ENCODE measurements at regions not wholly inside any gene's neighbourhood (a gene's known extent, or its start where the extent isn't known, plus 50 kb on each side); places are given as distances from the start of the nearest gene placed in this dataset.
"Not testable (repeated sequence)": the region's sequence is repeated elsewhere in the genome, so short reads cannot be mapped to it uniquely, and the experiment has no call there.

DNA sequence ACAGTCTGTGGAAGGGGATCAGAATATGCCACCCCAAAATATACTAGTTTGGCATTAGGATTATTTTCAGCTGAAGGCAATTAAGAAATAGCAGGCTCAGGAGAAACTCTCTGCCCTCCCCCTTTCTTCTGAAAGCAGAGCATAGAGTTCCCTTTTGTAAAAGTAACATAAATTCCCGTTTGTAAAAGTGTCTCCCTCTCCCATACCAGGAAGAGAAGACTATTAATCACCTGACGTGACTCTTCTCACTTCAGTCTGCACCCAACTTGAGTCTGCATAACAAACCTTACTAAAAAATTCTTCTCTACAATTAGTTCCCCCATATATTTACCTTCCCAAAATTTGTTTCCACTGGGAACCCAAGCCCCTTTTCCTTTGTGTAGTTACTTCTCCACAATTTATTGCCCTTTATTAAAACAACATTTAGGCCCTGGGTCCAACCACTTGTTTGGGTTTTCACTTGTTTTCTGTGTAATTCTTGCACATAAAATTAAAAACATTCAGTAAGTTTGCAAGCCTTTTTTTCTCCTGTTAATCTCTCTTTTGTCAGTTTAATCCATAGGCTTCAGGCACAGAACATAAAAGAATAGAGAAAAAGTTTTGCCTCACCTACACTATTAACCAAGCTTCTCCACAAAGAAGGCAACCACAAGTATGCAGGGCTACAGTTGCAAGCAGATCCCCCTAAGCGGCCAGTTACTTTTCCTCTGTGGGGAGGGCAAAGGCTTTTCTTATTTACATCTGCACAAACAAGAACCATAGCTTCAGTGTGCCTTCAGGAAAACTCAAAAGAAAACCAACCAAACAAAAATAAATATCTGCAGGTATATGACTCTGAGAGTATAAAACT, 73.8 kb upstream of the EPCAM start:
- no peak for DNase-seq (ENCODE audit: low spot score)

- DNase-seq (ENCODE audit: low spot score): no peak
These were observed 75.1 kb upstream of the EPCAM start for GRCh38 chr2:47293976-47294375.

- no peak for DNase-seq (ENCODE audit: low spot score)
These were observed 80.2 kb upstream of the EPCAM start for GRCh38 chr2:47288864-47289263.

DNA sequence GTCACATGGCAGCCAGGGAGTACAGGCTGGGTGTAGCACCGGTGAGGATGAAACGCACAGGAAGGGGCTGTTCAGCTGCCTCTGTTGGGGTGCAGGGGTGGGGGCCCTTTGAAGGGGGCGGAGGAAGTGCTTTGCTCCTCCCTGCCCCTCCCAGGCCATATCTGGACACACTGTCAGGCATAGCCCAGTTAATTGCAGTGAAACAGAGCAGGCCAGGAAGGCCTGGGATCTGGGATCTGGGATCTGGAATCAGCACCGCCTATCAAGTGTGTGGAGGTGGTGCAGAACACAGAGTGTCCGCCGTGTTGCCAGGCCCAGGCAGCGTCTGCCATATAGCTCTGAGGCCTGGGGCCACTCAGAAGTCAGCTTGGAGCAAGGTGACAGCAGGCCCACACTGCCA, 85.5 kb upstream of the EPCAM start:
- DNase-seq (ENCODE audit: low spot score): no peak

DNA sequence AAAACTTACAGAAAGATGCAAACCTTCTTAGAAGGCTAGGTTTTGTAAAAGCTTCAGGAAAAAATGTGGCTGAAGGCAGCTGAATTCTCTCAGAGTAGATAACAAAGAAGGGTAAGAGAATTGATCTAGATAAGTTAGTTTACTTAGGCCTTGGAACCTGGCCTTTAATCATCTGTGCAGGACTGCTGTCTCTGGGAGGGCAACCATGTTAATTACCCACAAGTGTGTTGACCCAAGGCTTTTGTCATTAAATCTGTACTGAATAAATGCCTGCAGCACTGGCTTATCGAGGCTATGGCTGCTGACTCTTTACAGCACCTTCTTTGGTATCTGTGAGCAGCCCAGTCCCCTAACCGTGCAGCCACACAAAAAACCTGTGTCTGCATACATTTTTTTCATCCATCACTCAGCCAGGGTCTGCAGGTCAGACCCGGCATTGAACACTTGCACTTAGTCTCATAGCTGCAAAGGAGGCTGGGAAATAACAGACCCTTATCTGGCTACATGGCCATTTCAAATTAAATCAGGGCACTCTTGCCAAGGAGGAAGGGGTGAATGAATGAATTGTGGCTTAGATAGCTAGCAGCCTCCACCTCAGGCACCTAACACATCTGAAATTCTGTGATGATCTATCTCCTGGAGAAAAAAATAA, 86.4 kb upstream of the EPCAM start:
- no peak for DNase-seq (ENCODE audit: low spot score)

DNA sequence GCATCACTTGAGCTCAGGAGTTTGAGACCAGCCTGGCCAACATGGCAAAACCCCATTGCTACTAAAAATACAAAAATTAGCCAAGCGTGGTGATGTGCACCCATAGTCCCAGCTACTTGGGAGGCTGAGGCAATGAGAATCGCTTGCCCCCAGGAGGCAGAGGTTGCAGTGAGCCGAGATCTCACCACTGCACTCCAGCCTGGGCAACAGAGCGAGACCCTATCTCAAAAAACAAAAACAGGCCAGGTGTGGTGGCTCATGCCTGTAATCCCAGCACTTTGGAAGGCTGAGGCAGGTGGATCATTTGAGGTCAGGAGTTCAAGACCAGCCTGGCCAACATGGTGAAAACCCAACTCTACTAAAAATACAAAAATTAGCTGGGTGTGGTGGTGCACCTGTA, 89.6 kb upstream of the EPCAM start:
- DNase-seq (ENCODE audit: low spot score): not testable (repeated sequence)

DNA sequence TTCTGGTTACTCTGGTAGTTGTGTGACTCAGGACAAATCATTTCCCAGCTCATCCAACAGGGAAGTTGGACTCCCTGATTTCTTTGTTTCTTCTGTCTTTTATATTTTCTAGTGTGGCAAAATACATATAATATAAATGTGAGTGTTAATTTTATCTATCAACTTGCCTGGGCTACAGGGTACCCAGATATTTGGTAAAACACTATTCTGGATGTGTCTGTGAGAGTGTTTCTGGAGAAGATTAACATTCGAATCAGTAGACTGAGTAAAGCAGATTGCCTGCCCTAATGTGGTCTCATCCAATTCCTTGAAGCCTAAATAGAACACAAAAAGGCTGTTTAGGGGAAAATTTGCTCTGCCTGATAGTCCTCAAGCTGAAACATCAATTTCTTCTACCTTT, 91.1 kb upstream of the EPCAM start:
- DNase-seq (ENCODE audit: low spot score): no peak

GRCh38 chr2:47277187-47277586, 91.9 kb upstream of the EPCAM start:
- DNase-seq (ENCODE audit: low spot score): no peak

DNA sequence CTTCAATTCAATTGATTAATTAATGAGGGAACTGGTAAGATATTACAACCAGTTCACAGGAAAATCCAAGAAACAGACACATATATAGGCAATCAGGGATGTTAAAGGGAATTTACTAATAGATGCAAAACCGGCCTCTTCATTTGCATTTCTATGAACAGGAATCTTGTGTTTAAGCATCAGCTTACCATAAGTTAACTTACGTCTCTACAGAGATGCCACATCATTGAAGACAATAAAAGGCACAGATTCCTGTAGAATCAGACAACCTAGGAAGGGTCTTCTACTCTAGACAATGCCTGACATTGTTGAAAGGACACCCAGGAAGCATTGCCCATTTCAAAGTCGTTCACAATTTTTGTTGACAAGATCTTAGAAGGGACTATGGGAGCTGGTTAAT, 93.0 kb upstream of the EPCAM start:
- no peak for DNase-seq (ENCODE audit: low spot score)

- no peak for DNase-seq (ENCODE audit: low spot score)
These were observed 94.9 kb upstream of the EPCAM start for GRCh38 chr2:47274054-47274782.

GRCh38 chr2:47272905-47273758, 96.0 kb upstream of the EPCAM start:
- DNase-seq (ENCODE audit: low spot score): no peak

GRCh38 chr2:47272031-47272864, 95.9 kb upstream of the CALM2 start:
- peak; percentile 95 for DNase-seq (ENCODE audit: low spot score)

- DNase-seq (ENCODE audit: low spot score): no peak
These were observed 95.0 kb upstream of the CALM2 start for GRCh38 chr2:47271054-47272000.

- no peak for DNase-seq (ENCODE audit: low spot score)
These were observed 94.1 kb upstream of the CALM2 start for GRCh38 chr2:47270421-47270820.

DNA sequence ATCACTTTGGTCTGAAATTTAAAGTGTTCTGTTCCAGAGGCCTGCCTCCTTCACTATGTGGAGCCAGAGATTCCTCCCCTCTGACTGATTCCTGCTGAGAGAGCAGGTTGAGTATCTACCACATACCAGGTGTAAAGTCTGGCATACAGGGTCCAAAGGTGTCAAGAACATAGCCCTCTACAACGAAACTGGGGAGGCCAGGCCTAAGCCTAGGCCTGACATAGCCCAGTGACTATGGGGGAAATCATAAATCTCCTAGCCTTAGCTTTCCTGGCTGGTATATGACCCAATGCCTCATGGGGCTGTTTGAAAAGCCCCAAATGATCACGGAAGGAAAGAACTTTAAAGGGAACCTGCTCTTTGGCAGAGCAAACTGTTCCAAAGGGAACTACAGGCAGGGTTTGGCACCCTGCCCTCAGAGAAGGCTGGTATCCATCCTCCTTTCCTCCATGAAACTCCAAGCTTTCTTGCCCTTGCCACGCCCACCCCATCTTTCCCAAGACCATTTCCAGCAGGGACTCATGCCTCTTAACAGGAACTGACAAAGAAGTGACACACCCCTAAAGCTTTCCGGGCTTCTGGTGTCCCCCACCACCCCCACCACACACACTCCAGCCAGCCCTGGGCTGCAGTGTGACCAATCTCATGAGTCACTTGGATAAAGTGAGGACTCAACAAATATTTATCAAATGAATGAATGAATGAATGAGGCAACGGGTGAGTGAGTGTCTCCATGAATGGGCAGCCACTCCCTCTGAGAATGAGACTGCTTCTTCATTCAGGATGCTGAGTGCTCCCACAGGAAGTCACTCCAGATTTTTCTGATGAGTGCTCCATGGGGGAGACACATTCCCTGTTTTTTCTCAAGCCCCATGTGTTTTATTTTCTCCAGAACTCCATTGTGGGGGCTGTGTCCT, 93.3 kb upstream of the CALM2 start:
- DNase-seq (ENCODE audit: low spot score): no peak

DNA sequence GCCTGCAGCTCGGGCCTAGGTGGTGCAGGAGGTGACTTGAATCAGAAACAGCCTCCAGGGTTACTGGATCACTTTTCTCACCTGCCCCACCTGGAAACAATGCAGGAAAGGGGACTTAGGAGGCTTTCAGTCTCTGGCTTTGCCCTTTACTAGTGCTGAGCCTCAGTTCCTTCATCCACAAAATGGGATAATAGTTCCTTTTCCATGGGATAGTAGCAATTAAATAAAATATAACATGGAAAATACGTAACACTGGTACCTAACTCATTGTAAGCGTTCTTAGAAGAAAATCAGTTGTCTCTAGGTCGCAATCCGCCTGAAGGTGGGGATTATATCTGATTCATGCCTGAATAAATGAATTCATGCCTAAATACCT, 91.4 kb upstream of the CALM2 start:
- no peak for DNase-seq (ENCODE audit: low spot score)

DNA sequence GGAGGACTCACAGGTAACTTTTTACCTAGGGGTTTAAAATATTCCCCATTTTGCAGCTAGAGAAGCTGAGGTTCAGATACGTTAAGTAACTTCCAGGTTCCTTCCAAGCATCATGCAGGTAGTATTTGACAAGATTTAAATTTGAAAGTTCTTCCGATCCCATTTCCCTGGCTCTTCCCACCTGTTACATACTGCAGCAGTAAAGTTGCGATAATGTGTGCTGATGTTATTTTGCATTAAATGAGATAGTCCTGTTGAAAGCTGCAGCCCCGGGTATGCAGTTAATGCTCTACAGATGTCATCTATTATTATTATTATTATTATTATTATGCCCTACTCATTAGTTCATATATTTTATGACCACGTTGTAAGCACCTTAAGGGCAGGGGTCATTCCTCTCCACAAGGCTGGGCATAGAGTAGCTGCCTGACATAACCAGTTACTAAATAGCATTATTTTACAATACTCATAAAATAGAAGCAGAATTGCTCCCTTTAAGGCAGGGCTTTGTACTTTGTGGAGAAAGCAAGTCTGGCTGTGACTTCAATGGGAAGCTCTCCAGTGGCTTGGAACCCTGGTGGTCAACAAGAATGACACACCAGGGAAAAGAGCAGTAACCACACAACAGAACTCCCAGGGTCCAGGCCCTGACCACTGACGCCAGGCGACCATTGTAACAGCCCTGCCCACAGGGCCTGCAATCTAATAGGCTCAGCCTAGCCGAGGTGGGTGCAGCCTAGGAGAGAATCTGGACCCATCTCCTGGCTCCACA, 90.8 kb upstream of the CALM2 start:
- DNase-seq (ENCODE audit: low spot score): no peak

- DNase-seq (ENCODE audit: low spot score): no peak
These were observed 89.5 kb upstream of the CALM2 start for GRCh38 chr2:47265751-47266231.
